PC-3 (cell line): ENCODE measurements at regions not wholly inside any gene's neighbourhood (a gene's known extent, or its start where the extent isn't known, plus 50 kb on each side); places are given as distances from the start of the nearest gene placed in this dataset.

Experiments
- EZH2phosphoT487 ChIP-seq: fragments of 300-600 bp; sonication (generic); IDR thresholded peaks from 2 replicates; pipeline ENCODE4 v1.6.1; 2018; ENCODE audit warnings: mild to moderate bottlenecking, antibody characterized with exemption, low read length, borderline replicate concordance
- TF ChIP-seq, protein P1 (sequence below): fragments of 300-600 bp; sonication (generic); conservative IDR thresholded peaks from 2 replicates; pipeline ENCODE4 v1.5.1; 2017; ENCODE audit warnings: antibody characterized with exemption, low read depth, mild to moderate bottlenecking, low read length

DNA sequence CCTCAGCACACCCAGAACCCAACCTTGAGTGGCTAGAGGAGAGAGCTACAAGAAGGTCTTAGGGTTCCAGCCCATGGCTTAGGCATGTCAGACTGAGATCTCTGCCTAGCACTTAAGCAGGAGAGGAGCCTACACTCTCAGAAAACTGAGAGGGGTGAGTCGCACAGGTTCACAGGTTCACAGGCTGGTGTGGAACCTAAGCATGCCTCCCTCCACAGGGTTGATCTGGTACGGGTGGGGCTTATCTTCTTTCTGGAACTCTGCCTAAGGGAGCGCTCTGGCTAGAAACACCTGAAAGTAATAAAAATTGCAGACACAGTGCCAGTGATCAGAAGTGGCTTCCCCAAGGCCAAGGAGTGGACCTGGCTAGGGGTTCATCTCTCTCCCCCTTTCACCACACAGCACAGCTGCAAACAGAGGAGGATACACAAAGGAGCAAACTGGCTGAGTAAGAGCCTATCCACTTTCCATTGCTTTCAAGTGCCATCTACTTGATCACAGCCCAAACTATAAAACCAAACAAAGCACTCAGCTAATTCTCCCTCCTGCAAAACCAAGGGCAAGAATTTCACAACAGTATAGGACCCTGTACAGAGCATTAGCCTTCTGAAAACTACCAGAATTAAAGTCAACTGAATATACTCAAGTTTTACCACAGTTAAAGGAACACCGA is 481.9 kb upstream of the SETBP1 start:
- TF ChIP-seq, protein P1, sequence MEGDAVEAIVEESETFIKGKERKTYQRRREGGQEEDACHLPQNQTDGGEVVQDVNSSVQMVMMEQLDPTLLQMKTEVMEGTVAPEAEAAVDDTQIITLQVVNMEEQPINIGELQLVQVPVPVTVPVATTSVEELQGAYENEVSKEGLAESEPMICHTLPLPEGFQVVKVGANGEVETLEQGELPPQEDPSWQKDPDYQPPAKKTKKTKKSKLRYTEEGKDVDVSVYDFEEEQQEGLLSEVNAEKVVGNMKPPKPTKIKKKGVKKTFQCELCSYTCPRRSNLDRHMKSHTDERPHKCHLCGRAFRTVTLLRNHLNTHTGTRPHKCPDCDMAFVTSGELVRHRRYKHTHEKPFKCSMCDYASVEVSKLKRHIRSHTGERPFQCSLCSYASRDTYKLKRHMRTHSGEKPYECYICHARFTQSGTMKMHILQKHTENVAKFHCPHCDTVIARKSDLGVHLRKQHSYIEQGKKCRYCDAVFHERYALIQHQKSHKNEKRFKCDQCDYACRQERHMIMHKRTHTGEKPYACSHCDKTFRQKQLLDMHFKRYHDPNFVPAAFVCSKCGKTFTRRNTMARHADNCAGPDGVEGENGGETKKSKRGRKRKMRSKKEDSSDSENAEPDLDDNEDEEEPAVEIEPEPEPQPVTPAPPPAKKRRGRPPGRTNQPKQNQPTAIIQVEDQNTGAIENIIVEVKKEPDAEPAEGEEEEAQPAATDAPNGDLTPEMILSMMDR: no peak
- TF ChIP-seq EZH2phosphoT487: no peak
